ENCODE measurements at regions not wholly inside any gene's neighbourhood (a gene's known extent, or its start where the extent isn't known, plus 50 kb on each side); places are given as distances from the start of the nearest gene placed in this dataset.

DNA sequence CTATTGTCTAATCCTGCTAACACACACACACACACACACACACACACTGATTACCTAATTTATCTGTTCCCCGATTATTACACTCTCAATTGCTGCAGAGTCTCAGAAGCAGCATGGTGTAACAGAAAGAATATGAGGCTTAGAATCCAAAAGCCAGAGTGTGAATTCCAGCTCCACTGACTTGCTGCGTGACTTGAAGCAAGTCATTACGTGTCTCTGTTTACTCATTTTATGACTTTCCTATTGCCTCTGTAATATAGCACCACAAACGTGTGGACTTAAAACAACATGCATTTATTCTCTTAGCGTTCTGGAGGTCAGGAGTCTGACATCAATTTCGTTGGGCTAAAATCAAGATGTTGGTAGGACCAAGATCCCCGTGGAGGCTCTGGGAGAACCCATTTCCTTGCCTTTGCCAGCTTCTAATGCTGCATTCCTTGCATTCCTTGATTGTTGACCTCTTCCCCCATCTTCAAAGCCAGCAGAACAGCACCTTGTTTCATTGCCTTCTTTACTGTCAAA, 55.9 kb upstream of the ATP5PO start (continued):
- TF ChIP-seq CREB1 (CRISPR knock-in tag; IDR thresholded peaks at IDR 0.05; ENCODE audit: low read depth) = 0 out of 2 replicates have a peak, but pooled peaks have one; percentile 28
- TF ChIP-seq, protein P1, sequence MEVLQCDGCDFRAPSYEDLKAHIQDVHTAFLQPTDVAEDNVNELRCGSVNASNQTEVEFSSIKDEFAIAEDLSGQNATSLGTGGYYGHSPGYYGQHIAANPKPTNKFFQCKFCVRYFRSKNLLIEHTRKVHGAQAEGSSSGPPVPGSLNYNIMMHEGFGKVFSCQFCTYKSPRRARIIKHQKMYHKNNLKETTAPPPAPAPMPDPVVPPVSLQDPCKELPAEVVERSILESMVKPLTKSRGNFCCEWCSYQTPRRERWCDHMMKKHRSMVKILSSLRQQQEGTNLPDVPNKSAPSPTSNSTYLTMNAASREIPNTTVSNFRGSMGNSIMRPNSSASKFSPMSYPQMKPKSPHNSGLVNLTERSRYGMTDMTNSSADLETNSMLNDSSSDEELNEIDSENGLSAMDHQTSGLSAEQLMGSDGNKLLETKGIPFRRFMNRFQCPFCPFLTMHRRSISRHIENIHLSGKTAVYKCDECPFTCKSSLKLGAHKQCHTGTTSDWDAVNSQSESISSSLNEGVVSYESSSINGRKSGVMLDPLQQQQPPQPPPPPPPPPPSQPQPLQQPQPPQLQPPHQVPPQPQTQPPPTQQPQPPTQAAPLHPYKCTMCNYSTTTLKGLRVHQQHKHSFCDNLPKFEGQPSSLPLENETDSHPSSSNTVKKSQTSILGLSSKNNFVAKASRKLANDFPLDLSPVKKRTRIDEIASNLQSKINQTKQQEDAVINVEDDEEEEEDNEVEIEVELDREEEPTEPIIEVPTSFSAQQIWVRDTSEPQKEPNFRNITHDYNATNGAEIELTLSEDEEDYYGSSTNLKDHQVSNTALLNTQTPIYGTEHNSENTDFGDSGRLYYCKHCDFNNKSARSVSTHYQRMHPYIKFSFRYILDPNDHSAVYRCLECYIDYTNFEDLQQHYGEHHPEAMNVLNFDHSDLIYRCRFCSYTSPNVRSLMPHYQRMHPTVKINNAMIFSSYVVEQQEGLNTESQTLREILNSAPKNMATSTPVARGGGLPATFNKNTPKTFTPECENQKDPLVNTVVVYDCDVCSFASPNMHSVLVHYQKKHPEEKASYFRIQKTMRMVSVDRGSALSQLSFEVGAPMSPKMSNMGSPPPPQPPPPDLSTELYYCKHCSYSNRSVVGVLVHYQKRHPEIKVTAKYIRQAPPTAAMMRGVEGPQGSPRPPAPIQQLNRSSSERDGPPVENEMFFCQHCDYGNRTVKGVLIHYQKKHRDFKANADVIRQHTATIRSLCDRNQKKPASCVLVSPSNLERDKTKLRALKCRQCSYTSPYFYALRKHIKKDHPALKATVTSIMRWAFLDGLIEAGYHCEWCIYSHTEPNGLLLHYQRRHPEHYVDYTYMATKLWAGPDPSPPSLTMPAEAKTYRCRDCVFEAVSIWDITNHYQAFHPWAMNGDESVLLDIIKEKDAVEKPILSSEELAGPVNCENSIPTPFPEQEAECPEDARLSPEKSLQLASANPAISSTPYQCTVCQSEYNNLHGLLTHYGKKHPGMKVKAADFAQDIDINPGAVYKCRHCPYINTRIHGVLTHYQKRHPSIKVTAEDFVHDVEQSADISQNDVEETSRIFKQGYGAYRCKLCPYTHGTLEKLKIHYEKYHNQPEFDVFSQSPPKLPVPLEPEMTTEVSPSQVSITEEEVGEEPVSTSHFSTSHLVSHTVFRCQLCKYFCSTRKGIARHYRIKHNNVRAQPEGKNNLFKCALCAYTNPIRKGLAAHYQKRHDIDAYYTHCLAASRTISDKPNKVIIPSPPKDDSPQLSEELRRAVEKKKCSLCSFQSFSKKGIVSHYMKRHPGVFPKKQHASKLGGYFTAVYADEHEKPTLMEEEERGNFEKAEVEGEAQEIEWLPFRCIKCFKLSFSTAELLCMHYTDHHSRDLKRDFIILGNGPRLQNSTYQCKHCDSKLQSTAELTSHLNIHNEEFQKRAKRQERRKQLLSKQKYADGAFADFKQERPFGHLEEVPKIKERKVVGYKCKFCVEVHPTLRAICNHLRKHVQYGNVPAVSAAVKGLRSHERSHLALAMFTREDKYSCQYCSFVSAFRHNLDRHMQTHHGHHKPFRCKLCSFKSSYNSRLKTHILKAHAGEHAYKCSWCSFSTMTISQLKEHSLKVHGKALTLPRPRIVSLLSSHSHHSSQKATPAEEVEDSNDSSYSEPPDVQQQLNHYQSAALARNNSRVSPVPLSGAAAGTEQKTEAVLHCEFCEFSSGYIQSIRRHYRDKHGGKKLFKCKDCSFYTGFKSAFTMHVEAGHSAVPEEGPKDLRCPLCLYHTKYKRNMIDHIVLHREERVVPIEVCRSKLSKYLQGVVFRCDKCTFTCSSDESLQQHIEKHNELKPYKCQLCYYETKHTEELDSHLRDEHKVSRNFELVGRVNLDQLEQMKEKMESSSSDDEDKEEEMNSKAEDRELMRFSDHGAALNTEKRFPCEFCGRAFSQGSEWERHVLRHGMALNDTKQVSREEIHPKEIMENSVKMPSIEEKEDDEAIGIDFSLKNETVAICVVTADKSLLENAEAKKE (CRISPR knock-in tag; IDR thresholded peaks at IDR 0.05) = peak; percentile 91
- 0 out of 2 replicates have a peak, but pooled peaks have one; percentile 61 for TF ChIP-seq ZNF114 (CRISPR knock-in tag; IDR thresholded peaks at IDR 0.05)
- TF ChIP-seq, protein P2, sequence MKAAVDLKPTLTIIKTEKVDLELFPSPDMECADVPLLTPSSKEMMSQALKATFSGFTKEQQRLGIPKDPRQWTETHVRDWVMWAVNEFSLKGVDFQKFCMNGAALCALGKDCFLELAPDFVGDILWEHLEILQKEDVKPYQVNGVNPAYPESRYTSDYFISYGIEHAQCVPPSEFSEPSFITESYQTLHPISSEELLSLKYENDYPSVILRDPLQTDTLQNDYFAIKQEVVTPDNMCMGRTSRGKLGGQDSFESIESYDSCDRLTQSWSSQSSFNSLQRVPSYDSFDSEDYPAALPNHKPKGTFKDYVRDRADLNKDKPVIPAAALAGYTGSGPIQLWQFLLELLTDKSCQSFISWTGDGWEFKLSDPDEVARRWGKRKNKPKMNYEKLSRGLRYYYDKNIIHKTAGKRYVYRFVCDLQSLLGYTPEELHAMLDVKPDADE (IDR thresholded peaks at IDR 0.05) = no peak
- no peak for TF ChIP-seq JUNB (IDR thresholded peaks at IDR 0.05; ENCODE audit: unreplicated experiment)
- no peak for TF ChIP-seq ZNF331 (CRISPR knock-in tag; IDR thresholded peaks at IDR 0.05; ENCODE audit: low read depth)

DNA sequence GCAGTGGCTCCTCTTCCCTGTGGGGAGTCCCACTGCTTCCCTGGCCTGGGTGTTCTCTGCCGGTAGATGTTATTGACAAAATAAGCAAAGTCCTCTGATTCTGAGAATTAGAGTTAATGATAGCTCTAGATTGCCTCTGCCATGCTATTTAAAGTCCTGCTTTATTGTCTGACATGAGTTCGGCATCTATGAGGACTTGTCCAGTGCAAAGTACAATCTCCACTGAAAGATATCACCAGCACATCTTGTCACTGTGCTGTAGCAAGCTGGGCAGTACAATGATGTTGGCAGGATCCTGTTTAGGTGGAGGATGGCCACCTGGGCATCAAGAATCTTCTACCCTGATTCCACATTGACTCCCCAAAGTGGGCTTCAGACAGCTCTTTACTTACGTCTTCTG, 54.0 kb upstream of the ATP5PO start:
- Mint-ChIP-seq H3K4me1 (peaks cover 27% of the 10 kb centered on the region), H3K4me3 (no peak overlapping the region), H3K36me3 (ENCODE audit: low read depth) (no peaks in the 10 kb centered on the region), H3K27me3 (ENCODE audit: insufficient read depth, low read depth, poor library complexity) (peaks cover 3% of the 10 kb centered on the region), H3K9me3 (no peaks in the 10 kb centered on the region), H3K27ac (no peak overlapping the region)
- Histone ChIP-seq H3F3A (replicated peaks; ENCODE audit: low read depth) (no peaks in the 10 kb centered on the region), H4K20me1 (replicated peaks; ENCODE audit: insufficient read depth) (no peaks in the 10 kb centered on the region), H3K4me3 (no peak overlapping the region), H3K27me3 (ENCODE audit: insufficient read depth) (no peaks in the 10 kb centered on the region), H3K4me2 (no peak overlapping the region), H2AFZ (no peak overlapping the region), H3K4me1 (ENCODE audit: insufficient read depth) (peaks cover 18% of the 10 kb centered on the region), H3K27ac (ENCODE audit: low read depth) (no peak overlapping the region), H3K9me2 (ENCODE audit: insufficient read depth) (peaks cover 3% of the 10 kb centered on the region; the same call in 1 of the 2 replicates), H3K36me3 (ENCODE audit: insufficient read depth) (no peaks in the 10 kb centered on the region), H3K79me2 (replicated peaks; ENCODE audit: insufficient read depth) (no peaks in the 10 kb centered on the region)
- DNase-seq (ENCODE audit: low spot score) (no peak), ATAC-seq (no peak)
- no peak for TF ChIP-seq POLR2AphosphoS5 (IDR thresholded peaks at IDR 0.05; ENCODE audit: low read depth)
- no peak for TF ChIP-seq JUNB (IDR thresholded peaks at IDR 0.05; ENCODE audit: unreplicated experiment)
- no peak for TF ChIP-seq ZNF331 (CRISPR knock-in tag; IDR thresholded peaks at IDR 0.05; ENCODE audit: low read depth)

Measured in GM23338 (cell line).